HG02970 (cell line): ENCODE measurements at regions not wholly inside any gene's neighbourhood (a gene's known extent, or its start where the extent isn't known, plus 50 kb on each side); places are given as distances from the start of the nearest gene placed in this dataset.
"Not testable (repeated sequence)": the region's sequence is repeated elsewhere in the genome, so short reads cannot be mapped to it uniquely, and the experiment has no call there.

Source experiments
- ATAC-seq: cut with Tn5 transposase; IDR thresholded peaks from one replicate; pipeline ENCODE4 v1.9.1; 2021; ENCODE audit warnings: mild to moderate bottlenecking, moderate library complexity, moderate number of reproducible peaks; ENCODE audit not compliant: unreplicated experiment, low FRiP score

DNA sequence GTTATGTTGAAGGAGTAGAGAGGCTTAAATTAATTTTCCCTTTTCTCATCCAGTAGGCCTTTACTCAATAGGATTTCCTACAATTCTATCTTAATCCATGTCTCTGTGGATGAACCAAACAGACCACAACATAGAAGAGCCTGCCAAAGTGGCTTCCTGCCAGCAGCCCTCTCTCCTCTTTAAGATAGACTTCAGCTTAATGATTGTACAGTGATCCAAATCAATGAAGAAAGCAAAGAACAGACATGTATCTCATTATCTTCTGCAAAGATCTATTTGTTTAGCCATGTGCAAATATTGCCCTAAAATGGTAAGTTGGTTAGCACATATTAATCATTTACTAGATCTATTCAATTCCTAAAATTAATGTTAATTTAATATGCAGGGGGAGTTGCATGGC lies 979.6 kb downstream of the LTN1 start:
- ATAC-seq, result not testable (repeated sequence)

DNA sequence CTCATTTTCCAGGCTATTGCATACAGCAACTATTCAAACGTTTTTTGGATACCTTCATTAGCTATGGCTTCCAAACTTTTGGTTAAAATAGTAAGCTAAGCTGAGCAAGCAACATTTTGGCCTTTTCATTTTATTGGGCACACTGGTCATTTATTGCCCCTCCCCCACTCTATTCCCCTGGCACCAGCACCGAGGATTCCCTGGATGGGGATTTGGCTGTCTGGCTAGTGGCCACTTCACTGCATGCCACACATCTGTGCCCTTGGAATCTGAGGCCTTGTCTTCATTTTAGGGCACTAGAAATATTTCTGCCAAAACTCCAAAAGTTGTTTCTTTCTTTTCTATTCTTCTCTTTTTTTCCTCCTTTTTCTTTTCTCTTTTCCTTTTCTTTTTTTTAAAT lies 980.7 kb downstream of the LTN1 start:
- ATAC-seq, result not testable (repeated sequence)

DNA sequence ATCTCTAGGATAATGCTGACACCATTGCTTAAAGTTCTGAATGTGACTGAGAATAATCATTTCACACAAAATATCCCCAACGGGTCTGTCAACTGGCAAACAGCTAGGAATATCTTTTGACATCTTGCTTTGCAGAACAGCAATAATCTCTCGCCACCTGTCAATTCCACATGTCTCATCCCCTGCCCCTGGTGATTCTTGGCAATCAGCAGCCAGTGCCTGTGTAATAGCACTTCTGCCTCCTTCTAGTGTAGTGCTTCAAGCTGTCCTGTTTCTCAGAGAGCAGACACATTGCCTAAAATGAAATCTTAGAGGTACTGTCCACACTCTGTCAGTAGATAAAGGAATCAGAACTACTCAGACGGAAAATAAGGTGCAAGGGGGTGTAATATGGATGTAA lies 984.4 kb downstream of the LTN1 start:
- ATAC-seq, result not testable (repeated sequence)

DNA sequence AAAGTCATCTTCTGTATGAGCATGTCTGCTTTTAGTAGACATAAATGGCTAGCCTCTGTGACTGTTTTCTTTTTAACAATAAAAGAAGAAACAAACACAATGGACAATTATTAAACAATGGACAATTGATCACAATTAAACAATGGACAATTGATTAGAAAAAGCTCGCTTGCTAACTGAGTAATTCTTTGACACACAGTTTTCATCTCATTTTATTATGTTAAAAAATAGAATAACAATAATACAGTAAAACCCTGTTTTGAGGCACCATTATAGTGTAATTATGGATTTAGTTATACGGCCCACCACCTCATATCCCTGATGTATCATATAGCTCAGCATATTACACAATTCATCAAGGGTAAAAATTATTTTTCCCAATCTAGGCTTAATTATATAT lies 989.0 kb downstream of the LTN1 start:
- ATAC-seq, result not testable (repeated sequence)

DNA sequence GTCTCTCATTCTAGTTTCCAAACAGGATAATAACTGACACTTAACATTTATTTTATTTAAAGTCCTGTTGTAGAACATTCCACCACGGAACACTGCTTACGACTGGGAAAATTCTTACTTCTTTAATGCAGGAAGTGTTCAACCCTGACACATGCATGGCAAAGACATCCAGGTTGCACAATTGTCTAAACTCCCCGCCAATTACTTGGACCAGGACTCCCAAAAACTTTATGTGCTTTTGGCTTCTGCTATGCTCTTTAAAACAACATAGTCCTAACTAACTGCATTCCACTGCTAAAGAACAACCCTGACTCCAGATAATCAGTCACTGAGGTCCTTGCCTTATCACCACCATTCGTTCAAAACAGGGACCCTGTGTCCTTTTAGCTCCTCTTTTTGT lies 995.8 kb downstream of the LTN1 start:
- not testable (repeated sequence) for ATAC-seq

DNA sequence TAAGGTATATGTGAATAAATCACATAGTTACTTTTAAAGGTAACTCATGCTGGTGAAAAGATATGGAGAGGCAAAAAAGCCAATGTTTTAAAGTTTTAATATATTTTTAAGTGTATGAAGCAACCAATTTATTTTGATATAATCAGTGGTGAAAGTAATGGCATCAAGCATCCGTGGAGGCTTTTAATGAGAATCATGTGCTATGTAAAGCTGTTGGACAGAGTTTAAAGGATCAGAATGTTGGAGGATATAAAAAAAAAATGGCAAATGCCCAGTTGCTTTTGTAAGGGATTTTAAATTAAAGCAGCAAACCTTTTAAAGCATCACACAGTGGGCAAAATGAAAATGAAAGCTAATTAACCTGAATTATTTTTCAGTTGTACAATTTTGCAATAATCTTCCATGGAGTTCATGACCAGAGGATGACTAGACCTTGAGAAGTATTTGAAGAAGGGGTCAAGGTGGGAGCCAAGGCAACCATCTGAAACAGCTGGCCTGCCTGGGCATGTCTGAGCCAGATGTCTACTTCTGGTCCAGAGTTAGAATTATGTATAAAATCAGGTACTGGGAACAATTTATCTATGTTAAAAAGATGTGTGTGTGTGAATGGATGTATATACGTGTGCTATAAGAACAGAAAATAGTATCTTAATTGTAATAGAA lies 1007.9 kb downstream of the LTN1 start:
- not testable (repeated sequence) for ATAC-seq

DNA sequence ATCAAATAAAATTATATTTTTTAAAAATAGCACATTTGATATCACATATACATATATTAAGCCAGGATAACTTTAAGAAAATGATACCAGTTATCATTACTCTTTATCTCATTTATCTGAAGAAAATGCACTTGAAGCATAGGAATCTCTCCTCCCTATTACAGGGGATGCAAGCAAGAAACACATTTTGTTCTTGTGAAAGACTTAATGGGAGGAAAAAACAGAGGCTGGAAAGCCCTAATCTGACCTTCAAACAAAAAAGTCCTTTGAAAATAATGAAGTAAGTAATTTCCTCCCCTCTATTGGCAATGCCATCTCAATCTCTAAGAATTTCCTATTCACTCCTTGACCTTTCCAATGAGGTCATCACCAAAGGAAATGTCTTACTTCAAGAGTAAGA lies 1012.6 kb upstream of the ADAMTS5 start:
- ATAC-seq, result not testable (repeated sequence)

DNA sequence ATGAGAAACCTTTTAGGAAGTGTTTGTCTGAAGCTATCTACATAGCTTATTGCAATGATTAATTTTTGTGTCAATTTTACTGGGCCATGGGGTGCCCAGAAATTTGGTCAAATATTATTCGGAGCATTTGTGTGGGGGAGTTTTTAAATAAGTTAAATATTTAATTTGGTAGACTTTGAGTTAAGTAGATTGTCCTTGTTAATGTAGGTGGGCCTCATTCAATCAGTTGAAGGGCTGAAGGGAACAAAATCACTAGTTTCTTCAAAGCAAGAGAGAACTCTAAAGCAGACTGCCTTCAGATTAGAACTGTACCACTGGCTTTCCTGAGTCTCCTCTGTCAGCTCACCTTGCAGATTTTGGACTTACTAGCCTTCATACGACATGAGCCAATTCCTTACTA lies 1008.6 kb upstream of the ADAMTS5 start:
- ATAC-seq, result no peak

DNA sequence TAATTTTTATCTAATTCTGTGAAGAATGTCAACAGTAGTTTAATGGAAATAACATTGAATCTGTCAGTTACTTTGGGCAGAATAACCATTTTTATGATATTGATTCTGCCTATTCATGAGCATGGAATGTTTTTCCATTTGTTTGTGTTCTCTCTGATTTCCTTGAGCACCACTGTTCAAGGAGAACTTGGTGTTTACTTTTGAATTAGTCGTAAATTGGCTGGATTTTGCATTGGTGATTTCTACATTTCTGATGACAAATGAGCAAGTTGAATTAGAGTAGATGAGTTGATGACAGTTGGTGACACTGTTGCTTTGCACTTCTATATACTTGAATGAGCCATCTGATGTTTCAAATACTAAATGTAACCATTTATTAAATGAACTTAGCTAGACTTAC lies 1007.3 kb upstream of the ADAMTS5 start:
- ATAC-seq, result not testable (repeated sequence)

DNA sequence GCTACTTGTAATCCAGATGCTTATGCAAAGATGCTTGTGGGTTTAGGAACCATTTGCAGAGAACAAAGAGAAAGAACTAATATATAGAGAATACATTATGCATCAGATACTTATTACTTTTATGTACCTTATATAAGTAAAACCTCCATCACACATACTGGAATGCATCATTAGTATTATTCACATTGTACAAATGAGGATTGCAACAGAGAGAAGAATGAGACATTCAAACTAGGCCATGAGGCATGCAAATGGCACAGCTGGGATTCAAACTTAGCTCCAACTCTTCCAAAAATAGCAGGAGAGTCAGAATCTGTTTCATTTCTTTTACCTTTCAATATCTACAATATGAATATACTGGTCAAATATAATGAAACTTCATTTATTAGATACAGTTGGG lies 1001.4 kb upstream of the ADAMTS5 start:
- ATAC-seq, result not testable (repeated sequence)

DNA sequence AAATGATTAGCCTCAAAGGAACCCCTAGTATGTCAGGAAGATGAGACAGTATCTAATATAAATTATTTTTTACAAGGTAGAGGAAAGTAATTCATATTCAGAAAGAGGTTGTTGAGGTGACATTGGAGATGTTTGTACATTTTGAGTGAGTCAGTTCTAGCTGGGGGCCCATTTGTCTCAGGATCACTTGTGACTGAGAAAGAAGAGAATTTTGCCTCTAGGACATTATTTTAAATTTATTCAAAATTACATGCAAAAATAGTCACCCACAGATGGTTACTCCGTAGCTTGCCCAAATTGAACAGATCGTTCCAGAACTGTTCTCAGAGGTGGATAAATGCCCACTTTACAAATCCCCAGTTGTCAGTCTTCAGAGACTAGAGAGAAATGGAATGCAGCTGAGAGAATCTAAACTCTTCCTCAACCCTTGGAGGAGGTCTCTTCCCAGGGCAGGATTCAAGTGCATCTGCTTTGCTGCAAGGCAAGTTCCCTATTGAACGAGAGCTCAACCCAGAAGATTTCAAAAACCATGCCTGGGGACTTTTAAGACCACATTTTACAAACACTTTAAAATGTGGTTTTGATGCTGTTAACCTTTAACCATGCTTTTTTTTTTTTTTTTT lies 987.8 kb upstream of the ADAMTS5 start:
- no peak for ATAC-seq

DNA sequence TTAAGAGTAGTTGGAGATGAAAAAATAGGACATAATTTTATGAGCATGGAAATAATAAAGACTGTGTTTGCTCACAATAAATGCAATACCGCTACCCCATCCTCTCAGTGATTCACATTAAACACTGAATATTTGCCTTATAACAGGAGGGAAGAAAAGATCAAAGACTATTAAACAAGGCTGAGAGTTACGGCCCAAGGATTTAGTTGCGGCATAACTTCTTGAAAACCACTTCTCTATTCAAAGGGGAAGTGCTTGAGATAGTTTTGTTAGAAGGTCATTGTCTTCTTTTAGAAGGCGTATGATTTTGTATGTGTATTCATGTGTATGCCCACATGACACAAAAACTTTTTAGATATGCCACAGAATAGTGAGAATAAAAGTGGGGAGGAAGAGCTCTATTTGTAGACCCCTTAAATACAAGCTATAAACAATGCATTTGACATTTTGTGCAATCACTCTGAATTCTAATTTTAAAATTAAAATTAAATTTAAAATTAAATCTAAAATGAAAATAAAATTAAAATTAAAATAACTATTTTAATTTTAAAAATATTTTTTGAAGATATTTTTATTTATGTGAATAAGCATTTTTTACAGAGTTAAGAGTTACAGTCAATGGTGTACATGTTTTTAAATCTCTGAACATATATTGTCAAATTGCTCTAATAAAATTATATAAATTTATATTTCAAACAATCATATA lies 986.6 kb upstream of the ADAMTS5 start:
- no peak for ATAC-seq

DNA sequence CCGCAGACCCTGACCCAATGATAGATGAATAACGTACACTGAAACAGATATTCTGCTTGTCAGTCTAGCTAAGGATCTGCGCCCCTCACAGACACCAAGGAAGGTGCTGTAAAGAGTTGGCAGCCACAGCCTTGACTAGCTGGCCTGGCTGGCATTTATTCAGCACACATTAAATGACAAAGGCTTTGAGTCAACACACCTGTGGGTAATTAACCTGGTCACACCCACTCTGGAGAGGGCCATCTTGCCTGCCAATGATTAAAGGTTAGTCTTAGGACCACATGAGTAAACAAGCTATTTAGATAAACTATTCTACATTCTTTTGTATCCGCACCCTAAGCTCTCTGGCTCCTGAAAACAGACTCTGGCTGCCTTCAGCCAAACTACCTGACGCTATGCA lies 982.2 kb upstream of the ADAMTS5 start:
- ATAC-seq, result not testable (repeated sequence)

DNA sequence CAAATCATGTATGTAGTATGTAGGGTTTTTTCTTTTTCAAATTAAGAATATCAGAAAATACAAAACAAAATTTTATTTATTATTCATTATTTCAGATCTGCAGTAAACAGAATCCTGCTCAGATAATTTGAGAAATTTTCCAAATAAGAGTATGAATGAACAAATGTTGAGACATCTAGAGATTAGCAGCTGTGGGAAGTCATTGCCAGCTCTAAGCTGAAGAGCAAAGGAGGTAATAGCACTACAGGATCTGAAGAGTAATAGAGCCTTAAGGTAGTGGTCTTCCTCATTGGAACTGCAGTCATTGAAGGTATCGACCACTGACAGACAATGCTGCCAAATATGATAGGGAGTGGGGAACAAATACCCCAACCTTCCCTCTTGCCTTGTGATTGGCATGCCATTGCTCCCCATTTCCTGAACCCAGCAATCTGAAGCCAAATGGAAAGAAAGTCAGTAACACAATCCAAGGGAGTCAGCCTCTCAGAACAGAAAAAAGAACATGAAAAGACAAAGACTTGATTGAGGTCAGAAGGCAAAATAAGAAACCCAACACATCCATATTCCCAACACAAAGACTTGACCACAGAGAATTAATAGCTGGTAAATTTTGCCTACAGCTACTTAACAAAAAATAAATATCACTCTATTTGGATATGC lies 963.4 kb upstream of the ADAMTS5 start:
- ATAC-seq, result not testable (repeated sequence)

DNA sequence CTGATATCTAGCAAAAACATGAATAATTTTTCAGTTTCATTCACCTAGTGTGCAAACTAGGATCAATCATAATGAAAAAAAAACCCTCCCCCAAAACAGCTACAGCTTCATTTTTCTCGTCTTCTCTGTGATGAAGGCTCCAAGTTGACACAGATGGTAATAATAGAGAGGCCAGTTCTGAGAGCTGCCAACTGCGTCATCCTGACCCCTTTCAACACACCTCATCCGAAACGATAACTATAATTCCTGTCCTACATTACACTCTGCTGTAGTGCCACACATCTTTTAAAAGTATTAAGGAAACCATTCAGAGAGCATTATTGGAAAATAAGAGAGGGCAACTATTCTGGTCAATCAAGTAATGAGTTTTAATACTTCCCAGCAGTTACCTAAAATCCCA lies 962.3 kb upstream of the ADAMTS5 start:
- ATAC-seq, result not testable (repeated sequence)

DNA sequence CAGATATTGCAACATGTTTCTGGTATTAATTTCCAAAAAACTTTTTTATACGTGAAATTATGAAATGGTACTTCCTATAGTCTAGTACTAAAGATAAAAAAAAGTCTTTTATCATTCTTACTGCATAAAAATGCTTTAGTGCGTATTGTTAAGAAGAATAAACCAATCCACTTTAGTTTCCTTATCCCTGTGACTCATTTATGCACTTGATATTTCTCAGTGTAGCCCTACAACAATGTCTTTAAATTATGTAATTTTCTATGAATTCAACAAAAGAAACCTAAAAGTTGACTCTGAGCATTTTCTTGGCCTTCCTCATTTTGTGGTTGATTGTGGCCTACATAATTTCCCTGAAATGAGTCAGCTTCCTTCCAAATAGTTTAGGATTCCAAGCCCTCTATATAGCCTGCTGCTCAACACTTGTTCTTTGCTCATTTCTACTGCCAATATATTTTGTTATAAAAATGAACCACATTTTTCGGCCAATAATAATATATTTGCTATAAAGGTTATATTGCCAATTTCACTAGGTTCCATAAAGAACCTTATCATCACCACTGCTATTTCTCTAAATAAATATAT lies 961.7 kb upstream of the ADAMTS5 start:
- ATAC-seq, result not testable (repeated sequence)

DNA sequence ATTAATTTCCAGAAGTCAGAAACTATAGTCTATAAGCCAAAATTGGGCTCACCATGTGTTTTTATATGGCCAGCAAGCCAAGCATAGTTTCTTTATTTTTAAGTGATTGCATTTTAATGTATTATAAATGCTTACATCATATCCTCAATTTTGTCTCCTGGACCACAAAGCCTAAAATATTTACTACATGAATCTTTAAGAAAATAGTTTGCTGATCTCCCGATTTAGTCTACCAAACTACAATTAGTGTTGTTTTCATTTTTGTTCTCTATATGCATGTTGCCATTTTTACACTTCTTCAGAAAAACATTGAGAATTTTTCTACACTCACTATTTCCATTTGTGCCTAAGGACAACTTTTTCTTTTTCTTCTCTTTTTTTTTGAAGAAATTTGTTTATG lies 954.5 kb upstream of the ADAMTS5 start:
- ATAC-seq, result not testable (repeated sequence)

DNA sequence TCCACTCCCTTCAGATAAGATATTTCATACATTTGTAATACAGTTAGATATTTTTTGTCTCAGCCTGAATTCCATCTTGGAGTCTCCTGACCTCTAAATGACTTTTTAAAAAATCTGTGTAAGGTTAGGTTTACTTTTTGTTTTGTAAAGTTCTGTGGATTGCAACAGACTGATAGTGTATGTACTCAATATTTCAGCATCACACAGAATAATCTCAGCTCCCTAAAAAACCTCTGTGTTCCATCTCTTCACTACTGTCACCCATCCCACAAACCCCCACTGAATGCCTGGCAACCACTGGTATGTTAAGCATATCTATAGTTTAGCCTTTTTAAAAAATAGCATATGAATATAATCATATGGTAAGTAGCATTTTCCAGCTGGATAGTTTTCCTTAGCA lies 951.1 kb upstream of the ADAMTS5 start:
- not testable (repeated sequence) for ATAC-seq

DNA sequence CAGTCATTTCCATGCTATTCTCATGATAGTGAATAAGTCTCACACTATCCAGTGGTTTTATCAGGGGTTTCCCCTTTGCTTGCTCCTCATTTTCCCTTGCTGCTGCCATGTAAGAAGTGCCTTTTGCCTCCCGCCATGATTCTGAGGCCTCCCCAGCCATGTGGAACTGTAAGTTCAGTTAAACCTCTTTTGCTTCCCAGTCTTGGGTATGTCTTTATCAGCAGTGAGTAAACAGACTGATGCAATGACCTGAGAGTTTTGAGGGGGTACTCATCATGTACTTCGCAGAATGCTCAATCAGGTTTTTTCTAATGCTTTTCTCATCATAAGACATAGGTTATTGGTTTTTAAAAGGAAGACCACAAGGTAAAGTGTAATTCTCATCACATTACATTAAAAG lies 949.4 kb upstream of the ADAMTS5 start:
- ATAC-seq, result not testable (repeated sequence)

DNA sequence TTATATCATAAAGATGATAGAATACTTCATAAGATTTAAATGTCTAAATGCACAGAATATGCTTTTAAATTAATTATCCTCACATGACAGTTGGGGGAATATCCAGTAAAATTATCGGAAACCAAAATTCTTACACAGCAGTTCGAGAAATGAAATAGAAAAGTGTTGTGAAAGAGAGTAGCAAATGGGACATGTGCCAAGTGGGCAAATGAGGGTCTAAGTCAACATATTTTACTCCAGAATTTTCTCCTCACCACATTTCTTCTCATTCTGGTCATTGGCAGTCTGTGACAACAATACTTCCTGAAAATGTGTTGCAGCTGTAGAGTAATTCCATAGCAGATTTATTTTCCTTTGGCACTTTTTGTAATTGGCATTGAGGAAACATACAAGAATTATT lies 945.2 kb upstream of the ADAMTS5 start:
- ATAC-seq, result not testable (repeated sequence)

DNA sequence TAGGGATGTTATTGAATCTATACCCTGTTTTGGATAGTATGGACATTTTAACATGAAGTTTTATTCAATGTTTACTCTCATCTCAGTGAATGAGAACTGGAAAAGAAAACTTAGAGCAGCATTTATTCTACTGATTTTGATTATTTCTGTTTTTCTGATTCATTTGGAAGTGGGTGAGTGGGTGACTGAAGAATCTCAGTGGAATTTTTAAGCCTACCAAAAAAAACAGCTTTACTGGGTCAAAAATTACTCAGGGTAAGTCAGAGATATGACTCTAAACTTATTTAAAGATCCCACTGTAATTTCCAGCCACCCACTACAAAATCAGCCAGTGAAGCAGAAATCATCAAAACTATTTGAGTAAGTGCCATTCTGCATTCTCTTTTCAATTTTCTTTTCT lies 942.6 kb upstream of the ADAMTS5 start:
- not testable (repeated sequence) for ATAC-seq
